GM23248 (cell line): ENCODE measurements at regions not wholly inside any gene's neighbourhood (a gene's known extent, or its start where the extent isn't known, plus 50 kb on each side); places are given as distances from the start of the nearest gene placed in this dataset.

Experiments used
- EZH2 ChIP-seq: fragments of 200-600 bp; sonication (generic); IDR thresholded peaks from 2 replicates; pipeline ENCODE4 v1.6.1; 2018; ENCODE audit warnings: antibody characterized with exemption, mild to moderate bottlenecking; ENCODE audit not compliant: insufficient read depth, poor library complexity, severe bottlenecking
- EZH2phosphoT487 ChIP-seq: fragments of 200-600 bp; sonication (generic); IDR thresholded peaks from 2 replicates; pipeline ENCODE4 v1.6.1; 2018; ENCODE audit warnings: antibody characterized with exemption, moderate library complexity, mild to moderate bottlenecking, low read depth; ENCODE audit not compliant: insufficient read depth

DNA sequence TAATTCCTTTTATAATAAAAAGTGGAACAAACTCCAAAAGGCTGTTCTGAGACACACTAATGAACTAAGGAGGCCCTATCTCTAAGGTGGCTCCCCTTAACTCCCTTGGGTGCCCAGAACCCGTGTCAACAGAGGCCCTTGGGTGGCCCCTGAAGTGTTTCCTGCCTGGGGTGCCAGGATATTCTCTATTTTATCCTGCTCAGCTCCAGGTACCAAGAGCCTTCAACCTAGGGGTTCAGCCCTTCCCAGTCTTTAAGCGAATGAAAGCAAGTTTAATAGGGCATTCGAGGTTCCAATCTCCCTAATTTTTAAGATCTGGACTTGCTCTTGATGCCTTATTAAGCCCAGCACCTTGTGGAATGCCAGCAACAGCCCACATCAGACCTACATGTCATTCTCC is 64.4 kb upstream of the MYO3A start:
- no peak for TF ChIP-seq EZH2
- TF ChIP-seq EZH2phosphoT487: no peak
